HPDE6-E6E7 (cell line): ENCODE measurements at regions not wholly inside any gene's neighbourhood (a gene's known extent, or its start where the extent isn't known, plus 50 kb on each side); places are given as distances from the start of the nearest gene placed in this dataset.
"Not testable (repeated sequence)": the region's sequence is repeated elsewhere in the genome, so short reads cannot be mapped to it uniquely, and the experiment has no call there.

Experiments
- DNase-seq: peaks from one replicate; pipeline ENCODE4 v3.0.0; 2011; ENCODE audit warnings: missing footprints; ENCODE audit errors: extremely low spot score

DNA sequence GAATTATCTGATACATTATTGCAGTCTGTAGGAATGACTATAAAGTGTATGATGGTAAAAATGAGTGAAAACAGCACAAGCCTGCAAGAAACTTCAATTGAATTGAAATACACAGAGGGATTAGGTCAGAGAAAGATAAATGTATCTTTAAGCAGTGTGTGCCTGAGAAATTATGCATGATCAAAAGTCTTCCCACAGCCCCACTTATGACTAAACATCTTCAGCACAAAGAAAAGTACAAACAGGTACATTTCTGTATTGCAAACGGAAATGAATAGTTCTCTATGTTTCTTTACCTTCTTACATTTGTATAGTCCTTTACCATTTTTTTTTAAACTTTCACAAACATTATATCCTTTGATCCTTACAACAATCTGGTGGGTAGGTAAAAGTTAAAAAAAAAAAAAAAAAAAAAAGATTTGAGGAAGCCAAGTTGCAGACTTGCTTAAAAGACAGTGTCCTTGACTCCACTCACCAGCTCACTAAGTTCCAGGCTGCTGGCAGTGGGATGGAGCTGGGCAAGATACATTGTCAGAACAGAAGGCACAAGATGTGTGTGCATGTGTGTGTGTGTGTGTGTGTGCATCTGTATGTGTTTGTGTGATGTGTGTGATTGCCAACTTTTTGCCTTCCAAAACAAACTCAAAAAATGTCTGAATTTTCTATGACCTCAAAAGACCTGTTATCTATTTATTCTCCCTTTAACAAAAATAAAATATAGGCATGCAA lies 423.7 kb upstream of the ACVR2A start:
- DNase-seq: no peak

GRCh38 chr2:147420517-147420916 lies 424.3 kb upstream of the ACVR2A start:
- no peak for DNase-seq

GRCh38 chr2:147416099-147416498 lies 428.7 kb upstream of the ACVR2A start:
- peak; percentile 67 for DNase-seq

DNA sequence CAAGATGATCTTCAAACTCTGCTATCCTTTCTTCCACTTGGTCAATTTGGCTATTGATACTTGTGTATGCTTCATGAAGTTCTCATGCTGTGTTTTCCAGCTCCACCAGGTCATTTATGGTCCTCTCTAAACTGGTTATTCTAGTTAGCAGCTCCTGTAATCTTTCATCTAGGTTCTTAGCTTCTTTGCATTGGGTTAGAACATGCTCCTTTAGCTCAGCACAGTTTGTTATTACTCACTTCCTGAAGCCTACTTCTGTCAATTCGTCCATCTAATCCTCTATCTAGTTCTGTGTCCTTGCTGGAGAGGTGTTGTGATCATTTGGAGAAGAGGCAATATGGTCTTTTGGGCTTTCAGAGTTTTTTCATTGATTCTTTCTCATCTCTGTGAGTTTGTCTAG lies 430.2 kb upstream of the ACVR2A start:
- DNase-seq: not testable (repeated sequence)

DNA sequence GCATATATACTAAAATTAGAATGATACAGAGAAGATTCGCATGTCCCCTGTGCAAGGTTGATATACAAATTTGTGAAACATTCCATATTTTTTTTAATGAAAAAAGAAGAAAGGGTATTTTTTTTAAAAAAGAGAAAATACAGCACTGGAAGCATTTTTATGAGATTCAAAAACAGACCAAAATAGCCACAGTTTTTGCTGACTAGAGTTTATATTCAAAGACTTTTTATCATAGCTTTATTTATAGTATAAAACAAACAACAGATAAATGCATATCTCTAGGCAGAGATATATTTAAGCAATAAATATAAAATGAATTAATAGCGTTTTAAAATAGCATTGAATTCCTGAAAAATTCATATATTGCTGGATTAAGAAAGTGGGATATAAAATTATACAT lies 436.5 kb upstream of the ACVR2A start:
- no peak for DNase-seq

DNA sequence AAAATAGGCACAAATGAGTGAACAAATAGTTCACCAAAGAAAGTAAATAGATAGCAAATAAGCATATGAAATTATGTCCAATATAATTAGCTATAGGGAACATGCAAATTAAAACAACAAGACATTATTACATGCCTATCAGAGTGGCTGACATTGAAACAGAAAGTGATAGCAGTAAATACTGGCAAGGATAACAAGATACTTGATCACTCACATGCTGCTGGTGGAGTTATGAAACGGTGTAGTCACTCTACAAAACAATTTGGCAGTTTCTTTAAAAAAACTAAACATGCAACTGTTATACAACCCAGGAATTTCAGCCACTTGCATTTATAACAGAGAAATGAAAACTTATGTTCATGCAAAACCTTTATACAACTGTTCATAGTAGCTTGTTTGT lies 439.2 kb upstream of the ACVR2A start:
- DNase-seq: no peak

- no peak for DNase-seq
These were observed 445.8 kb upstream of the ACVR2A start for GRCh38 chr2:147398996-147399395.

GRCh38 chr2:147398301-147398700 lies 446.5 kb upstream of the ACVR2A start:
- no peak for DNase-seq

DNA sequence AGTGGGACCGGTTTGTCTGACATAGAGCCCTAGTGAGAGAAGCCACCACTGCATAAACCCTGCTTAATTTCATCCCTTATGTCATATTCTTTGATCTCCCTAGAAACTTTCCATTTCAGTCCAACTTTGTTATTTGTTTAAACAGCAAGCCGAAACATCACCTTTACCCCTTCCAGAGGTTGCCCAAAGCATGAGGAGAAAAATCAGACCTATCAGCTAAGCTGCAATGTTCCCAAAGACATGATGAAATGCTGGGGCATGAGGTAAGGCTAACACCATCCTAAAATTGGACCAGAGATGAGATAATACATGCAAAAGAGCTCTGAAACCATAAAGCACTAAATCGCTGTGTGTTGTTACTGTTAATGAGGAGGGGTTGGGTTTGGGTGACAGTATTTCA lies 447.9 kb upstream of the ACVR2A start:
- no peak for DNase-seq

- no peak for DNase-seq
These were observed 450.5 kb upstream of the ACVR2A start for GRCh38 chr2:147394179-147394790.

GRCh38 chr2:147392180-147392579 lies 452.6 kb upstream of the ACVR2A start:
- DNase-seq: no peak

GRCh38 chr2:147390475-147390874 lies 454.4 kb upstream of the ACVR2A start:
- DNase-seq: no peak

- DNase-seq: no peak
These were observed 455.6 kb upstream of the ACVR2A start for GRCh38 chr2:147389218-147389617.

DNA sequence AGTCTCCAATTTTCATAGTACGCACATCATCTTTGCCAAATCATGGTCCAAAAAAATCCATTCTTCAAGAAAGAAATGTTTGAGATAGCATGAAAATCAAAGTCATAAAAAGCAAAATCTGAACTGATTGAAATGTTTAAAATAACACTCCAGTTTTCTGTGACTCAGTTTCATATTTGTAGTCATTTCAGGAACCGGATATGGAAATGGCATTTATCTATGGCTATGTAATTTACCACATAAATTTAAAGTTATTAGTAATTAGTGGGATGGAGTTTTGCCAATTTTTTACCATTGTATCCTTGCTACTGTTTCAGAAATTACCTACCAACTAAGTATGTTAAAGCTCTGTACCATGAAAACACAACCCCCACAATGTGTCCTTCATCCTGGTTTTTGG lies 456.6 kb upstream of the ACVR2A start:
- no peak for DNase-seq

GRCh38 chr2:147386284-147386683 lies 458.5 kb upstream of the ACVR2A start:
- DNase-seq: no peak

- no peak for DNase-seq
These were observed 459.2 kb upstream of the ACVR2A start for GRCh38 chr2:147385600-147385999.

- no peak for DNase-seq
These were observed 460.2 kb upstream of the ACVR2A start for GRCh38 chr2:147384659-147385058.

DNA sequence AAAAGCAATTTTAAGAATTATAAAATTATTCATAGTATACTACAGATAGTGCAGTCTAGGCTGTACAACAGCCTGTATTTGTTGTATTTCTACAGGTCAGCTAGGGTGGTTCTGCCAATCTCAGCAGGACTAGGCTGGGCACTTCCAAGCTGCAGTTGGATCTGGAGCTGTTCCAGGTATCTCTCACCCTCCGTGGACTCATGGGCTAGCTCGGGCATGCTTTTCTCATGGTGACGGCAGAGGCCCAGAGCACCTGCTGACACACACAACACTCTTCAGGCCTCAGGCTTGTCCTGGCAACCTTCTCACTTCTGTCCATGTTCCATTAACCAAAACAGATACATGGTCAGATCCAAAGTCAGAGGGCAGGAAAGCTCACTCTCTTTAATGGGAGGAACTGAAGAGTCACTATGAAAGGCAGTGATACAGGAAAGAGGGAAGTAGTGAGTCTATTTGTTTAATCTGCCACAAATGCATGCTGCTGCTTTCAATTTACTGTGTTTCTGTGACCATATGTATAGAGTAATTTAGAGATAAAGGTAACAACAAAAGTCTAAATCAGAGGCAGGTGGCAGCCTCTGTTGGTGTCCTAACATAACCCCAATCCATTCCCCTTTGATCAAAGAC lies 462.4 kb upstream of the ACVR2A start:
- peak; percentile 89 for DNase-seq

DNA sequence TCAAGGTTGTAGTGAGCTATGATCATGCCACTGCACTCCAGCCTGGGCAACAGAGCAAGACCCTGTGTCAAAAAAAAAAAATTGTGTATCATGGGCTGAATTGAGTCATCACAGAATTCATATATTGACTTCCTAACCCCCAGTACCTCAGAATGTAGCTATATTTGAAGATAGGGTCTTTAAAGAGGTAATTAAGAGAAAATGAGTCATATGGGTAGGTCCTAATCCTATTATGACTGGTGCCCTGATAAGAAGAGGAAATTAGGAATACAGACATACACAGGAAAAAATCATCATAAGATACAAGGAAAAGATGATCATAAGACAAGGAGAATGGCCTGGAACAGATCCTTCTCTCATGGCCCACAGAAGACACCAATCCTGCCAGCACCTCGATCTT lies 466.4 kb upstream of the ACVR2A start:
- no peak for DNase-seq

DNA sequence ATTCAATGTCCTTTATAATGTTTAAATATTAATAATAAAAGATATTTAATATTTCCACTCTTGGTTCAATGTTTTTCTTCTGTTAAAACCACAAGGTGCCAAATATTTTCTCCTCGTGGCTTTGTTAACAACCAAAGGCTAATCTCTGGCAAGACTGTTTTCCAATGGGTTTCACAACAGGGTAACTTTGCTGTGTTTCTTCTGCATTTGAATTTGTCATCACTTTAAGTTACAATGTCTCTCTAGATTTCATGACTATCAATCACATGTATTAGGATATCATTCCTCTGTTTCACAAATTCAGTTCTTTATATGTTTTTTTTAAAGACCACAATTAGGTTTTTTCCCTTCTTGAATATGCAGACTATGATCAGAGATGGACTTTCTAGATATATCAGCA lies 469.8 kb upstream of the ACVR2A start:
- DNase-seq: no peak

- DNase-seq: no peak
These were observed 470.4 kb upstream of the ACVR2A start for GRCh38 chr2:147374423-147374811.

GRCh38 chr2:147373800-147374422 lies 470.9 kb upstream of the ACVR2A start:
- DNase-seq: no peak

DNA sequence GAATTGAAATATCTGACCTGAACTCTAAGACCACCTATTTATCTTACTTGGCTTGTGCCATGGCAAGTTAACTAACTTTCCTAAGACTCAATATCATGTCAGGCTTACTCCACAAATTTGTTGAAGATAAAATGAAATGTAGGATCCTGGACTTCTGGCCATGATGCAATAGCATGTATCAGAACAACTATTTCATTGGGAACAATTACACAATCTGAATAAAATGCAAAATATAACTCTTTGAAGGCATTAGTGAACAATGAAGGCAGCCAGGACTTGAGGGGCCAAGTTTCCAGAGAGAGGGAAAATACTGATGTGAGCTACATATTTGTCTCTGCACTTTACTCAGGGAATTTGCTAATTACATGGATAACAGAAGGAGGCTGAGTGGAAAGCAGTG lies 476.5 kb upstream of the ACVR2A start:
- DNase-seq: no peak
